Activated naive CD4-positive, alpha-beta T cell (primary cell): ENCODE measurements at regions not wholly inside any gene's neighbourhood (a gene's known extent, or its start where the extent isn't known, plus 50 kb on each side); places are given as distances from the start of the nearest gene placed in this dataset.
"Not testable (repeated sequence)": the region's sequence is repeated elsewhere in the genome, so short reads cannot be mapped to it uniquely, and the experiment has no call there.

Source experiments
- DNase-seq, 4 experiments: peaks; one replicate each; lab custom pipeline; 2025; lab: John Stamatoyannopoulos, UW

- DNase-seq = no peak
Observed at GRCh38 chr4:66606215-66606614, 935.9 kb upstream of the EPHA5 start.

GRCh38 chr4:66604192-66604591 is 933.9 kb upstream of the EPHA5 start:
- no peak for DNase-seq

- DNase-seq = no peak
Observed at GRCh38 chr4:66602622-66603021, 932.3 kb upstream of the EPHA5 start.

GRCh38 chr4:66591968-66592367 is 921.7 kb upstream of the EPHA5 start:
- DNase-seq = no peak

- DNase-seq = no peak
Observed at GRCh38 chr4:66590488-66591215, 920.4 kb upstream of the EPHA5 start.

- no peak for DNase-seq
Observed at GRCh38 chr4:66589183-66589582, 918.9 kb upstream of the EPHA5 start.

- no peak for DNase-seq
Observed at GRCh38 chr4:66585767-66586166, 915.5 kb upstream of the EPHA5 start.

GRCh38 chr4:66577922-66578321 is 907.6 kb upstream of the EPHA5 start:
- DNase-seq = no peak

- no peak for DNase-seq
Observed at GRCh38 chr4:66575008-66575696, 904.9 kb upstream of the EPHA5 start.

GRCh38 chr4:66574145-66574978 is 904.1 kb upstream of the EPHA5 start:
- DNase-seq = no peak

- DNase-seq = no peak
Observed at GRCh38 chr4:66572949-66573348, 902.7 kb upstream of the EPHA5 start.

- DNase-seq = no peak
Observed at GRCh38 chr4:66571145-66571695, 900.9 kb upstream of the EPHA5 start.

- DNase-seq = no peak
Observed at GRCh38 chr4:66569228-66569627, 898.9 kb upstream of the EPHA5 start.

- DNase-seq = no peak
Observed at GRCh38 chr4:66568431-66568830, 898.1 kb upstream of the EPHA5 start.

GRCh38 chr4:66568001-66568400 is 897.7 kb upstream of the EPHA5 start:
- DNase-seq = no peak

GRCh38 chr4:66567551-66567950 is 897.3 kb upstream of the EPHA5 start:
- no peak for DNase-seq

GRCh38 chr4:66565801-66566200 is 895.5 kb upstream of the EPHA5 start:
- DNase-seq = no peak

GRCh38 chr4:66564901-66565651 is 894.8 kb upstream of the EPHA5 start:
- no peak for DNase-seq

GRCh38 chr4:66562276-66562806 is 892.1 kb upstream of the EPHA5 start:
- DNase-seq = no peak

GRCh38 chr4:66561465-66562053 is 891.3 kb upstream of the EPHA5 start:
- DNase-seq = not testable (repeated sequence)

GRCh38 chr4:66558651-66559050 is 888.4 kb upstream of the EPHA5 start:
- DNase-seq = no peak
